GM12878 (cell line): ENCODE measurements at regions not wholly inside any gene's neighbourhood (a gene's known extent, or its start where the extent isn't known, plus 50 kb on each side); places are given as distances from the start of the nearest gene placed in this dataset.

Experiments used
- ATAC-seq: fragments of 200-7000 bp; cut with Tn5 transposase; 3 replicates; pipeline ENCODE4 v1.9.1; 2020; ENCODE audit warnings: mild to moderate bottlenecking, moderate library complexity
- BruUV-seq: library from RNA; stranded (reverse); fragments of 400-500 nt; replicated peaks from 2 replicates; lab custom pipeline; 2021; lab: Mats Ljungman, UMichigan
- CTCF ChIA-PET: fragments of 300-600 bp; sonication (Branson Sonifier 250); formaldehyde crosslinking; extraction: SDS; loops from one replicate; lab custom pipeline; 2021; ENCODE audit warnings: inconsistent platforms; lab: Yijun Ruan, JAX
- POLR2A ChIA-PET: fragments of 350-600 bp; formaldehyde crosslinking; extraction: SDS; loops from one replicate; lab custom pipeline; 2021; ENCODE audit warnings: inconsistent platforms; lab: Charles Lee
- RAD21 ChIA-PET: fragments of 300-600 bp; sonication (Branson Sonifier 250); formaldehyde crosslinking; loops from one replicate; lab custom pipeline; 2023; ENCODE audit warnings: antibody characterized with exemption; ENCODE audit not compliant: unreplicated experiment; lab: Charles Lee
- SMC1A ChIA-PET: fragments of 300-600 bp; sonication (Branson Sonifier 250); formaldehyde crosslinking; loops from one replicate; lab custom pipeline; 2023; ENCODE audit not compliant: unreplicated experiment, uncharacterized antibody; lab: Charles Lee
- DNase-seq: peaks from one replicate; pipeline ENCODE4 v3.0.0-alpha.2; 2011; ENCODE audit warnings: low read depth, low spot score
- FAIRE-seq: peaks from 3 replicates; lab custom pipeline; 2011; peaks lifted over from hg19 to GRCh38; lab: Jason Lieb, UNC
- H2AFZ ChIP-seq: 2 replicates; pipeline ENCODE4 v1.6.0; 2011; ENCODE audit warnings: low read depth, low read length, control low read depth; ENCODE audit not compliant: control insufficient read depth
- H3K27ac ChIP-seq: 2 replicates; pipeline ENCODE4 v1.5.1; 2011; ENCODE audit warnings: control low read depth; ENCODE audit not compliant: control insufficient read depth, insufficient read depth
- H3K27me3 ChIP-seq, 2 experiments: replicated peaks in 1 of 2; 2 replicates each; pipeline versions ENCODE4 v1.6.0 to v1.6.1; 2011; ENCODE audit warnings: low read length in 1 of 2; ENCODE audit not compliant: control insufficient read depth in 2 of 2, insufficient read depth in 2 of 2
- H3K36me3 ChIP-seq, 2 experiments: 2 replicates each; pipeline ENCODE4 v1.5.1; 2011; ENCODE audit warnings: low read length in 1 of 2; ENCODE audit not compliant: control insufficient read depth in 2 of 2, insufficient read depth in 2 of 2
- H3K4me1 ChIP-seq: 2 replicates; pipeline ENCODE4 v1.6.1; 2011; ENCODE audit warnings: mild to moderate bottlenecking, low read length, moderate library complexity, mixed read lengths; ENCODE audit not compliant: control insufficient read depth, insufficient read depth
- H3K4me2 ChIP-seq: 2 replicates; pipeline ENCODE4 v1.6.0; 2011; ENCODE audit warnings: control low read depth; ENCODE audit not compliant: control insufficient read depth, insufficient read depth
- H3K4me3 ChIP-seq: fragments of 200-600 bp; sonication (generic); 2 replicates; pipeline ENCODE4 v1.5.1; 2016
- H3K79me2 ChIP-seq: 2 replicates; pipeline ENCODE4 v1.6.0; 2011; ENCODE audit warnings: low read length; ENCODE audit not compliant: control insufficient read depth, insufficient read depth
- H3K9ac ChIP-seq: 2 replicates; pipeline ENCODE4 v1.8.0; 2011; ENCODE audit warnings: low read length, control low read depth, mixed read lengths; ENCODE audit not compliant: control insufficient read depth, insufficient read depth
- H3K9me3 ChIP-seq: replicated peaks from 3 replicates; pipeline ENCODE4 v1.5.1; 2011; ENCODE audit warnings: mild to moderate bottlenecking, low read length; ENCODE audit not compliant: control insufficient read depth, insufficient read depth
- H4K20me1 ChIP-seq: 2 replicates; pipeline ENCODE4 v1.6.0; 2011; ENCODE audit not compliant: control insufficient read depth, insufficient read depth
- BHLHE40 ChIP-seq, 2 experiments: fragments of 450-650 bp in 1 of 2; IDR thresholded peaks; 2 replicates each; pipeline ENCODE4 v1.6.1; 2011 to 2017; ENCODE audit warnings: low read depth in 2 of 2, borderline replicate concordance in 1 of 2, improper control_type of control experiment in 1 of 2, low read length in 1 of 2, mild to moderate bottlenecking in 1 of 2
- BMI1 ChIP-seq: fragments of 450-650 bp; IDR thresholded peaks from 2 replicates; pipeline ENCODE4 v1.6.1; 2016; ENCODE audit warnings: mild to moderate bottlenecking, moderate library complexity, borderline replicate concordance
- FOS ChIP-seq: IDR thresholded peaks from 3 replicates; pipeline ENCODE4 v1.6.1; 2011; ENCODE audit warnings: borderline replicate concordance; ENCODE audit not compliant: insufficient read length; ENCODE audit errors: extremely low read depth
- RAD21 ChIP-seq: IDR thresholded peaks from 2 replicates; pipeline ENCODE4 v1.6.1; 2011; ENCODE audit warnings: mild to moderate bottlenecking, low read depth, low read length, moderate library complexity; ENCODE audit not compliant: insufficient read depth
- REST ChIP-seq: IDR thresholded peaks from 2 replicates; pipeline ENCODE4 v1.6.1; 2012; ENCODE audit warnings: mild to moderate bottlenecking, low read depth, low read length
- RUNX3 ChIP-seq: IDR thresholded peaks from 2 replicates; pipeline ENCODE4 v1.6.1; 2012; ENCODE audit warnings: low read length, inconsistent platforms
- SUPT20H ChIP-seq: IDR thresholded peaks from 2 replicates; pipeline ENCODE4 v1.6.1; 2011; ENCODE audit warnings: low read depth, mild to moderate bottlenecking, low read length, moderate library complexity, borderline replicate concordance; ENCODE audit not compliant: control insufficient read depth
- TAF1 ChIP-seq: IDR thresholded peaks from 2 replicates; pipeline ENCODE4 v1.6.1; 2011; ENCODE audit warnings: mild to moderate bottlenecking, low read depth, low read length, borderline replicate concordance
- ZNF687 ChIP-seq: fragments of 450-650 bp; IDR thresholded peaks from 2 replicates; pipeline ENCODE4 v1.6.1; 2017; ENCODE audit warnings: mild to moderate bottlenecking, moderate library complexity
- WGBS: methylation state at CpG from one replicate; pipeline ENCODE4 v1.1.6; 2016; ENCODE audit warnings: low lambda C conversion rate; ENCODE audit not compliant: insufficient replicate concordance, insufficient coverage; ENCODE audit errors: missing lambda C conversion rate; 5-methylcytosine and 5-hydroxymethylcytosine counted together
- in situ Hi-C: fragments of 300-500 bp; cut with MboI; formaldehyde crosslinking; loops from 9 replicates; pipeline ENCODE4 v1.14.3; 2018; ENCODE audit warnings: mixed read lengths
- intact Hi-C: fragments of 100-400 bp; cut with micrococcal nuclease; formaldehyde crosslinking; loops from one replicate; pipeline ENCODE4 v1.14.2; 2022; ENCODE audit not compliant: unreplicated experiment

- ATAC-seq (no peak), FAIRE-seq (no peak)
These were observed 123.6 kb upstream of the POM121L12 start for GRCh38 chr7:52911795-52912194.

GRCh38 chr7:52911326-52911725, 124.1 kb upstream of the POM121L12 start:
- ATAC-seq (no peak), FAIRE-seq (no peak), DNase-seq (no peak)
- CTCF ChIA-PET: interaction anchor here (1.3 kb wide), 1 partner anchor 9 kb away, joined by 3 read pairs; no protein-coding TSS in a partner anchor
- Histone ChIP-seq H3K9me3 (no peaks in the 10 kb centered on the region), H4K20me1 (no peaks in the 10 kb centered on the region), H3K79me2 (no peaks in the 10 kb centered on the region), H3K4me2 (no peak overlapping the region), H3K27ac (no peak overlapping the region), H3K4me1 (no peaks in the 10 kb centered on the region), H3K27me3 (no peaks in the 10 kb centered on the region), H3K9ac (no peak overlapping the region), H2AFZ (no peak overlapping the region), H3K36me3 (no peaks in the 10 kb centered on the region), H3K4me3 (no peak overlapping the region)
- no peak for TF ChIP-seq FOS
- no peak for TF ChIP-seq SUPT20H
- TF ChIP-seq ZNF687: no peak
- no peak for TF ChIP-seq BHLHE40 (IDR thresholded peaks at IDR 0.05; ENCODE audit: borderline replicate concordance in 1 of 2, low read depth in 2 of 2, low read length in 1 of 2)
- no peak for TF ChIP-seq BMI1
- no peak for TF ChIP-seq REST
- TF ChIP-seq TAF1: no peak
- intact Hi-C loops (no loop called here), in situ Hi-C loops (no loop called here)
- SMC1A ChIA-PET: no interaction called here
- 57% methylated on average over 6 of the region's 7 CpGs for WGBS
- POLR2A ChIA-PET: no interaction called here
- RAD21 ChIA-PET: no interaction called here
- no TSS peak for BruUV-seq

More at GRCh38 chr7:52911795-52912194, 123.6 kb upstream of the POM121L12 start:
- ChIA-PET SMC1A (no interaction called here), POLR2A (no interaction called here), CTCF (no interaction called here), RAD21 (no interaction called here)
- Histone ChIP-seq H3K79me2 (no peaks in the 10 kb centered on the region), H3K27me3 (no peaks in the 10 kb centered on the region), H3K36me3 (no peaks in the 10 kb centered on the region), H3K27ac (no peak overlapping the region), H3K4me2 (no peak overlapping the region), H3K9me3 (no peaks in the 10 kb centered on the region), H3K4me1 (no peaks in the 10 kb centered on the region), H3K9ac (no peak overlapping the region), H2AFZ (no peak overlapping the region), H4K20me1 (no peaks in the 10 kb centered on the region), H3K4me3 (no peak overlapping the region)
- in situ Hi-C loops: no loop called here
- intact Hi-C loops: no loop called here
- DNase-seq: no peak
- WGBS: 38% methylated on average over 10 of the region's 10 CpGs
- TF ChIP-seq RAD21 (no peak), RUNX3 (no peak)
- BruUV-seq: no TSS peak
